MM.1S (cell line): ENCODE measurements at regions not wholly inside any gene's neighbourhood (a gene's known extent, or its start where the extent isn't known, plus 50 kb on each side); places are given as distances from the start of the nearest gene placed in this dataset.

Experiments
- DNase-seq: peaks from one replicate; pipeline ENCODE4 v3.0.0-alpha.2; 2015
- H2AFZ ChIP-seq: fragments of 300-600 bp; sonication (generic); 2 replicates; pipeline ENCODE4 v1.6.0; 2016; ENCODE audit warnings: antibody characterized with exemption, low read length
- H3F3A ChIP-seq: fragments of 300-600 bp; sonication (generic); 2 replicates; pipeline ENCODE4 v1.6.1; 2016; ENCODE audit warnings: mild to moderate bottlenecking, antibody characterized with exemption, low read length, moderate library complexity, mixed read lengths; ENCODE audit not compliant: insufficient read depth
- H3K27ac ChIP-seq: fragments of 300-600 bp; sonication (generic); 2 replicates; pipeline ENCODE4 v1.5.1; 2016; ENCODE audit warnings: mild to moderate bottlenecking, low read length
- H3K27me3 ChIP-seq: fragments of 300-600 bp; sonication (generic); replicated peaks from 2 replicates; pipeline ENCODE4 v1.6.0; 2016; ENCODE audit warnings: low read length; ENCODE audit not compliant: insufficient read depth
- H3K36me3 ChIP-seq: fragments of 300-600 bp; sonication (generic); replicated peaks from 2 replicates; pipeline ENCODE4 v1.6.1; 2016; ENCODE audit warnings: mild to moderate bottlenecking, low read length, mixed read lengths; ENCODE audit not compliant: insufficient read depth
- H3K4me1 ChIP-seq: fragments of 300-600 bp; sonication (generic); 2 replicates; pipeline ENCODE4 v1.6.1; 2016; ENCODE audit warnings: low read length, mixed read lengths
- H3K4me2 ChIP-seq: fragments of 300-600 bp; sonication (generic); 2 replicates; pipeline ENCODE4 v1.6.0; 2016; ENCODE audit warnings: low read depth, low read length
- H3K4me3 ChIP-seq: fragments of 300-600 bp; sonication (generic); 2 replicates; pipeline ENCODE4 v1.5.1; 2016; ENCODE audit warnings: low read length, mixed read lengths
- H3K79me2 ChIP-seq: fragments of 300-600 bp; sonication (generic); 2 replicates; pipeline ENCODE4 v1.6.1; 2016; ENCODE audit warnings: mixed run types, low read length, mixed read lengths
- H3K9ac ChIP-seq: fragments of 300-600 bp; sonication (generic); 2 replicates; pipeline ENCODE4 v1.6.1; 2016; ENCODE audit warnings: low read length, mixed read lengths
- H3K9me2 ChIP-seq: fragments of 300-600 bp; sonication (generic); replicated peaks from 2 replicates; pipeline ENCODE4 v1.6.1; 2016; ENCODE audit warnings: mild to moderate bottlenecking, low read length, mixed read lengths; ENCODE audit not compliant: insufficient read depth
- H3K9me3 ChIP-seq: fragments of 300-600 bp; sonication (generic); replicated peaks from 2 replicates; pipeline ENCODE4 v1.6.1; 2016; ENCODE audit warnings: mild to moderate bottlenecking, low read length, mixed read lengths; ENCODE audit not compliant: insufficient read depth
- H4K20me1 ChIP-seq: fragments of 300-600 bp; sonication (generic); 2 replicates; pipeline ENCODE4 v1.6.1; 2016; ENCODE audit warnings: mild to moderate bottlenecking, low read length, moderate library complexity, mixed read lengths; ENCODE audit not compliant: insufficient read depth
- CTCF ChIP-seq: fragments of 300-600 bp; sonication (generic); IDR thresholded peaks from 2 replicates; pipeline ENCODE4 v1.5.1; 2016; ENCODE audit warnings: antibody characterized with exemption, low read length, mixed read lengths
- EZH2 ChIP-seq: fragments of 300-600 bp; sonication (generic); optimal IDR thresholded peaks from 2 replicates; pipeline ENCODE3; 2017; ENCODE audit warnings: low read depth, mild to moderate bottlenecking, antibody characterized with exemption, low read length, mixed read lengths
- EZH2phosphoT487 ChIP-seq: fragments of 300-600 bp; sonication (generic); IDR thresholded peaks from 2 replicates; pipeline ENCODE4 v1.6.1; 2018; ENCODE audit warnings: antibody characterized with exemption, low read length

- no peaks in the 10 kb centered on the region for H3K27me3 ChIP-seq
- H3K36me3 ChIP-seq = no peaks in the 10 kb centered on the region
- H3K9me2 ChIP-seq = no peaks in the 10 kb centered on the region
- DNase-seq = no peak
- H3K27ac ChIP-seq = no peak overlapping the region
- no peaks in the 10 kb centered on the region for H3F3A ChIP-seq
- H3K4me3 ChIP-seq = no peak overlapping the region
- H3K9ac ChIP-seq = no peak overlapping the region
- no peaks in the 10 kb centered on the region for H4K20me1 ChIP-seq
- H3K9me3 ChIP-seq = no peaks in the 10 kb centered on the region
- no peak overlapping the region for H3K4me2 ChIP-seq
- no peak overlapping the region for H2AFZ ChIP-seq
- no peaks in the 10 kb centered on the region for H3K4me1 ChIP-seq
- TF ChIP-seq CTCF (no peak), EZH2 (no peak), EZH2phosphoT487 (no peak)
- H3K79me2 ChIP-seq = no peaks in the 10 kb centered on the region
Measured at GRCh38 chr14:98901511-98902205, 370.3 kb downstream of the BCL11B start.

GRCh38 chr14:98903371-98903770 lies 368.6 kb downstream of the BCL11B start:
- no peaks in the 10 kb centered on the region for H3F3A ChIP-seq
- H3K36me3 ChIP-seq = no peaks in the 10 kb centered on the region
- no peaks in the 10 kb centered on the region for H3K79me2 ChIP-seq
- H3K4me3 ChIP-seq = no peak overlapping the region
- TF ChIP-seq EZH2 (no peak), CTCF (no peak), EZH2phosphoT487 (no peak)
- no peak for DNase-seq
- H3K27me3 ChIP-seq = no peaks in the 10 kb centered on the region
- no peak overlapping the region for H3K9ac ChIP-seq
- H3K4me1 ChIP-seq = no peaks in the 10 kb centered on the region
- no peaks in the 10 kb centered on the region for H3K9me2 ChIP-seq
- H4K20me1 ChIP-seq = no peaks in the 10 kb centered on the region
- no peak overlapping the region for H3K4me2 ChIP-seq
- H2AFZ ChIP-seq = no peak overlapping the region
- H3K9me3 ChIP-seq = no peaks in the 10 kb centered on the region
- H3K27ac ChIP-seq = no peak overlapping the region

- no peak overlapping the region for H3K4me3 ChIP-seq
- no peaks in the 10 kb centered on the region for H3K79me2 ChIP-seq
- no peak for DNase-seq
- H4K20me1 ChIP-seq = no peaks in the 10 kb centered on the region
- H3K9me2 ChIP-seq = no peaks in the 10 kb centered on the region
- no peaks in the 10 kb centered on the region for H3K36me3 ChIP-seq
- no peaks in the 10 kb centered on the region for H3K27me3 ChIP-seq
- no peak overlapping the region for H3K9ac ChIP-seq
- H3K9me3 ChIP-seq = no peaks in the 10 kb centered on the region
- no peaks in the 10 kb centered on the region for H3K4me1 ChIP-seq
- H2AFZ ChIP-seq = no peak overlapping the region
- no peak overlapping the region for H3K4me2 ChIP-seq
- H3K27ac ChIP-seq = no peak overlapping the region
- H3F3A ChIP-seq = no peaks in the 10 kb centered on the region
- TF ChIP-seq EZH2 = no peak
- no peak for TF ChIP-seq CTCF
- no peak for TF ChIP-seq EZH2phosphoT487
Measured at GRCh38 chr14:98904677-98905076, 367.3 kb downstream of the BCL11B start.
